ENCODE measurements at regions not wholly inside any gene's neighbourhood (a gene's known extent, or its start where the extent isn't known, plus 50 kb on each side); places are given as distances from the start of the nearest gene placed in this dataset.

DNA sequence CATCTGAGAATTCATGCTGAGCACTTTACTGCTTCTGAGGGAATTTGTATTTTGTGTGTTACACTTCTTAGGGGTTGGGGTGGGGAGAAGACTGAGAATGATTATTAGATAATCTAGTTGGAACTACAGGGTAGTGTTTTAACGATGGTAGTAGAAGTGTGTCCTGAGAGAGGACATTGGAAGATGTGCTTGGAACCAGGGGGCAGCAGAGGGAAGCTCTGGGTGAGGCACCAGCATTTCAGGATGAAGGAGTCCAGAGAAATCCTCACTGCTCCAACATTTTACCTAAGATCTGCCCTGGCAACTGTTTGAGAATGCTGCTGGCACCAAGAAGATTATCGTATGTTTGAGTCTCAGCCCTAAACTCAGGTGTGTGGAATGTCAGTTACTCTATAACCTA, 145.5 kb downstream of the SQOR start:
- Histone ChIP-seq H4K20me1 (ENCODE audit: control insufficient read depth, insufficient read depth, low read length, poor library complexity, severe bottlenecking) (no peaks in the 10 kb centered on the region), H3K4me2 (replicated peaks; ENCODE audit: low read depth, low read length, poor library complexity, severe bottlenecking) (no peak overlapping the region), H3K4me3 (ENCODE audit: control extremely low read depth in 1 of 5, extremely low read depth in 1 of 5, insufficient read depth in 1 of 5, low read depth in 2 of 5, low read length in 4 of 5) (no peak overlapping the region), H2AFZ (ENCODE audit: insufficient read depth, low read depth, low read length, poor library complexity, severe bottlenecking) (no peak overlapping the region), H3K27me3 (replicated peaks in 1 of 4; ENCODE audit: control extremely low read depth in 1 of 4, control insufficient read depth in 3 of 4, insufficient read depth in 4 of 4, low read length in 3 of 4) (peaks cover 0 to 6% (median 0%) of the 10 kb centered on the region in 4 experiments), H3K79me2 (ENCODE audit: control insufficient read depth, insufficient read depth, low read length) (no peaks in the 10 kb centered on the region), H3K4me1 (ENCODE audit: control insufficient read depth in 2 of 2, insufficient read depth in 2 of 2, low read length in 2 of 2) (no peaks in the 10 kb centered on the region), H3K27ac (ENCODE audit: low read length in 2 of 2) (no peak overlapping the region), H3K9me3 (ENCODE audit: control extremely low read depth in 1 of 3, control insufficient read depth in 2 of 3, insufficient read depth in 1 of 3, low read length in 2 of 3) (no peaks in the 10 kb centered on the region), H3K9ac (ENCODE audit: low read length) (no peak overlapping the region), H3K36me3 (replicated peaks in 1 of 2; ENCODE audit: control extremely low read depth in 1 of 2, control insufficient read depth in 1 of 2, extremely low read depth in 1 of 2, insufficient read depth in 2 of 2, low read length in 1 of 2) (no peaks in the 10 kb centered on the region)
- intact Hi-C loops (cut with micrococcal nuclease) = no loop called here
- H3K4me3 Mint-ChIP-seq = no peak overlapping the region
- TF ChIP-seq, protein P1, sequence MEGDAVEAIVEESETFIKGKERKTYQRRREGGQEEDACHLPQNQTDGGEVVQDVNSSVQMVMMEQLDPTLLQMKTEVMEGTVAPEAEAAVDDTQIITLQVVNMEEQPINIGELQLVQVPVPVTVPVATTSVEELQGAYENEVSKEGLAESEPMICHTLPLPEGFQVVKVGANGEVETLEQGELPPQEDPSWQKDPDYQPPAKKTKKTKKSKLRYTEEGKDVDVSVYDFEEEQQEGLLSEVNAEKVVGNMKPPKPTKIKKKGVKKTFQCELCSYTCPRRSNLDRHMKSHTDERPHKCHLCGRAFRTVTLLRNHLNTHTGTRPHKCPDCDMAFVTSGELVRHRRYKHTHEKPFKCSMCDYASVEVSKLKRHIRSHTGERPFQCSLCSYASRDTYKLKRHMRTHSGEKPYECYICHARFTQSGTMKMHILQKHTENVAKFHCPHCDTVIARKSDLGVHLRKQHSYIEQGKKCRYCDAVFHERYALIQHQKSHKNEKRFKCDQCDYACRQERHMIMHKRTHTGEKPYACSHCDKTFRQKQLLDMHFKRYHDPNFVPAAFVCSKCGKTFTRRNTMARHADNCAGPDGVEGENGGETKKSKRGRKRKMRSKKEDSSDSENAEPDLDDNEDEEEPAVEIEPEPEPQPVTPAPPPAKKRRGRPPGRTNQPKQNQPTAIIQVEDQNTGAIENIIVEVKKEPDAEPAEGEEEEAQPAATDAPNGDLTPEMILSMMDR (IDR thresholded peaks at IDR 0.05) = no peak
- no peak for TF ChIP-seq EZH2 (IDR thresholded peaks at IDR 0.05; ENCODE audit: borderline replicate concordance, insufficient read depth, low read depth, low read length, poor library complexity, severe bottlenecking)
- no peaks in the 10 kb centered on the region for H3K4me1 Mint-ChIP-seq
- no peak overlapping the region for H3K27ac Mint-ChIP-seq
- 89% methylated on average over 1 of the region's 2 CpGs for WGBS (ENCODE audit: insufficient coverage)
- ATAC-seq (ENCODE audit: low read depth) (no peak), DNase-seq (no peak)
- no peaks in the 10 kb centered on the region for H3K9me3 Mint-ChIP-seq (ENCODE audit: insufficient read depth)
- H3K27me3 Mint-ChIP-seq = peaks cover 11% of the 10 kb centered on the region
- ChIA-PET CTCF (no interaction called here), POLR2A (no interaction called here)

DNA sequence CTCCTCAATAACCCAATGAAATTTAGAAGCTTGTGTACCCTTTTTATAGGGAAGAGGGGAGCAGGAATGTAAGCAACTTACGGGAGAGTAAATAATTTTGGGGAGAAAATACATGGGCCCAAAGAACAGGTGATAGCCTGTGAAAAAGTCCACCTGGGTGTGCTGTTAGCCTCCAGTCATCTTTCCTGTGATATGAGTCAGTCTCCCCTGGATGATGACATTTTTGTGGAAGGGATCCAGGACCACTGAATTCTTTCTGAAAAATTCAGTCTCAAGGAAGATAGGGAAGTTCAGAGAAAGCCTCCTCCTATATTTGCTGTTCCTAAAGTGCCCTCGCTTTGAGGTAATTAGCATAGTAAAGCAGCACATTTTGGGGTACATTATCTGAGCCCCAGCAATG, 149.8 kb downstream of the SQOR start:
- no peak for DNase-seq
- no peak for ATAC-seq (ENCODE audit: low read depth)
- Mint-ChIP-seq H3K4me3 (no peak overlapping the region), H3K27ac (no peak overlapping the region), H3K27me3 (peaks cover 11% of the 10 kb centered on the region), H3K9me3 (ENCODE audit: insufficient read depth) (no peaks in the 10 kb centered on the region), H3K4me1 (no peaks in the 10 kb centered on the region)
- CTCF ChIA-PET = no interaction called here
- Histone ChIP-seq H3K4me3 (ENCODE audit: control extremely low read depth in 1 of 5, extremely low read depth in 1 of 5, insufficient read depth in 1 of 5, low read depth in 2 of 5, low read length in 4 of 5) (no peak overlapping the region), H4K20me1 (ENCODE audit: control insufficient read depth, insufficient read depth, low read length, poor library complexity, severe bottlenecking) (no peaks in the 10 kb centered on the region), H3K9me3 (ENCODE audit: control extremely low read depth in 1 of 3, control insufficient read depth in 2 of 3, insufficient read depth in 1 of 3, low read length in 2 of 3) (no peaks in the 10 kb centered on the region), H3K4me1 (ENCODE audit: control insufficient read depth in 2 of 2, insufficient read depth in 2 of 2, low read length in 2 of 2) (no peaks in the 10 kb centered on the region), H3K36me3 (replicated peaks in 1 of 2; ENCODE audit: control extremely low read depth in 1 of 2, control insufficient read depth in 1 of 2, extremely low read depth in 1 of 2, insufficient read depth in 2 of 2, low read length in 1 of 2) (no peaks in the 10 kb centered on the region), H3K27ac (ENCODE audit: low read length in 2 of 2) (no peak overlapping the region), H2AFZ (ENCODE audit: insufficient read depth, low read depth, low read length, poor library complexity, severe bottlenecking) (no peak overlapping the region), H3K27me3 (replicated peaks in 1 of 4; ENCODE audit: control extremely low read depth in 1 of 4, control insufficient read depth in 3 of 4, insufficient read depth in 4 of 4, low read length in 3 of 4) (peaks cover 0 to 6% (median 0%) of the 10 kb centered on the region in 4 experiments), H3K9ac (ENCODE audit: low read length) (no peak overlapping the region), H3K4me2 (replicated peaks; ENCODE audit: low read depth, low read length, poor library complexity, severe bottlenecking) (no peak overlapping the region), H3K79me2 (ENCODE audit: control insufficient read depth, insufficient read depth, low read length) (no peaks in the 10 kb centered on the region)
- 87% methylated on average over 2 of the region's 2 CpGs for WGBS (ENCODE audit: insufficient coverage)
- POLR2A ChIA-PET = no interaction called here
- no peak for TF ChIP-seq EZH2 (IDR thresholded peaks at IDR 0.05; ENCODE audit: borderline replicate concordance, insufficient read depth, low read depth, low read length, poor library complexity, severe bottlenecking)
- TF ChIP-seq, protein P1 (IDR thresholded peaks at IDR 0.05) = no peak
- intact Hi-C loops (cut with micrococcal nuclease) = no loop called here

Data from B cell (primary cell).